ENCODE measurements at regions not wholly inside any gene's neighbourhood (a gene's known extent, or its start where the extent isn't known, plus 50 kb on each side); places are given as distances from the start of the nearest gene placed in this dataset.

GRCh38 chr14:71665157-71665556, 267.1 kb upstream of the RGS6 start:
- no peak for TF ChIP-seq GATA1 (IDR thresholded peaks at IDR 0.05; ENCODE audit: low read depth, low read length)
- TF ChIP-seq POLR2A (IDR thresholded peaks at IDR 0.05; ENCODE audit: low read length), result no peak
- DNase-seq, result no peak

GRCh38 chr14:71665781-71666180, 266.4 kb upstream of the RGS6 start:
- no peak for DNase-seq

GRCh38 chr14:71666571-71667145, 265.6 kb upstream of the RGS6 start:
- DNase-seq, result no peak
- TF ChIP-seq POLR2A (IDR thresholded peaks at IDR 0.05; ENCODE audit: low read length), result no peak
- no peak for TF ChIP-seq GATA1 (IDR thresholded peaks at IDR 0.05; ENCODE audit: low read depth, low read length)

More at GRCh38 chr14:71665781-71666180, 266.4 kb upstream of the RGS6 start:
- TF ChIP-seq POLR2A (IDR thresholded peaks at IDR 0.05; ENCODE audit: low read length) (no peak), GATA1 (IDR thresholded peaks at IDR 0.05; ENCODE audit: low read depth, low read length) (no peak)

- DNase-seq, result no peak
- no peak for TF ChIP-seq GATA1 (IDR thresholded peaks at IDR 0.05; ENCODE audit: low read depth, low read length)
- TF ChIP-seq POLR2A (IDR thresholded peaks at IDR 0.05; ENCODE audit: low read length), result no peak
Observed at GRCh38 chr14:71668186-71668912, 263.9 kb upstream of the RGS6 start.

- DNase-seq, result no peak
- TF ChIP-seq POLR2A (IDR thresholded peaks at IDR 0.05; ENCODE audit: low read length) (no peak), GATA1 (IDR thresholded peaks at IDR 0.05; ENCODE audit: low read depth, low read length) (no peak)
Observed at GRCh38 chr14:71672596-71672995, 259.6 kb upstream of the RGS6 start.

- no peak for TF ChIP-seq GATA1 (IDR thresholded peaks at IDR 0.05; ENCODE audit: low read depth, low read length)
- no peak for TF ChIP-seq POLR2A (IDR thresholded peaks at IDR 0.05; ENCODE audit: low read length)
- DNase-seq, result no peak
Observed at GRCh38 chr14:71675126-71675899, 256.9 kb upstream of the RGS6 start.

- DNase-seq, result no peak
- TF ChIP-seq POLR2A (IDR thresholded peaks at IDR 0.05; ENCODE audit: low read length) (no peak), GATA1 (IDR thresholded peaks at IDR 0.05; ENCODE audit: low read depth, low read length) (no peak)
Observed at GRCh38 chr14:71675900-71676287, 256.3 kb upstream of the RGS6 start.

- TF ChIP-seq GATA1 (IDR thresholded peaks at IDR 0.05; ENCODE audit: low read depth, low read length) (no peak), POLR2A (IDR thresholded peaks at IDR 0.05; ENCODE audit: low read length) (no peak)
- DNase-seq, result no peak
Observed at GRCh38 chr14:71680736-71681387, 251.4 kb upstream of the RGS6 start.

- no peak for DNase-seq
- TF ChIP-seq GATA1 (IDR thresholded peaks at IDR 0.05; ENCODE audit: low read depth, low read length) (no peak), POLR2A (IDR thresholded peaks at IDR 0.05; ENCODE audit: low read length) (no peak)
Observed at GRCh38 chr14:71682337-71682736, 249.9 kb upstream of the RGS6 start.

- no peak for TF ChIP-seq GATA1 (IDR thresholded peaks at IDR 0.05; ENCODE audit: low read depth, low read length)
- no peak for TF ChIP-seq POLR2A (IDR thresholded peaks at IDR 0.05; ENCODE audit: low read length)
- no peak for DNase-seq
Observed at GRCh38 chr14:71684323-71684722, 247.9 kb upstream of the RGS6 start.

GRCh38 chr14:71686677-71687076, 245.6 kb upstream of the RGS6 start:
- DNase-seq, result no peak
- TF ChIP-seq GATA1 (IDR thresholded peaks at IDR 0.05; ENCODE audit: low read depth, low read length) (no peak), POLR2A (IDR thresholded peaks at IDR 0.05; ENCODE audit: low read length) (no peak)

GRCh38 chr14:71687166-71687831, 244.9 kb upstream of the RGS6 start:
- no peak for DNase-seq
- no peak for TF ChIP-seq POLR2A (IDR thresholded peaks at IDR 0.05; ENCODE audit: low read length)
- no peak for TF ChIP-seq GATA1 (IDR thresholded peaks at IDR 0.05; ENCODE audit: low read depth, low read length)

- TF ChIP-seq POLR2A (IDR thresholded peaks at IDR 0.05; ENCODE audit: low read length), result no peak
- TF ChIP-seq GATA1 (IDR thresholded peaks at IDR 0.05; ENCODE audit: low read depth, low read length), result no peak
- no peak for DNase-seq
Observed at GRCh38 chr14:71688576-71688975, 243.7 kb upstream of the RGS6 start.

Data from erythroblast (primary cell).